ENCODE measurements at regions not wholly inside any gene's neighbourhood (a gene's known extent, or its start where the extent isn't known, plus 50 kb on each side); places are given as distances from the start of the nearest gene placed in this dataset.

DNA sequence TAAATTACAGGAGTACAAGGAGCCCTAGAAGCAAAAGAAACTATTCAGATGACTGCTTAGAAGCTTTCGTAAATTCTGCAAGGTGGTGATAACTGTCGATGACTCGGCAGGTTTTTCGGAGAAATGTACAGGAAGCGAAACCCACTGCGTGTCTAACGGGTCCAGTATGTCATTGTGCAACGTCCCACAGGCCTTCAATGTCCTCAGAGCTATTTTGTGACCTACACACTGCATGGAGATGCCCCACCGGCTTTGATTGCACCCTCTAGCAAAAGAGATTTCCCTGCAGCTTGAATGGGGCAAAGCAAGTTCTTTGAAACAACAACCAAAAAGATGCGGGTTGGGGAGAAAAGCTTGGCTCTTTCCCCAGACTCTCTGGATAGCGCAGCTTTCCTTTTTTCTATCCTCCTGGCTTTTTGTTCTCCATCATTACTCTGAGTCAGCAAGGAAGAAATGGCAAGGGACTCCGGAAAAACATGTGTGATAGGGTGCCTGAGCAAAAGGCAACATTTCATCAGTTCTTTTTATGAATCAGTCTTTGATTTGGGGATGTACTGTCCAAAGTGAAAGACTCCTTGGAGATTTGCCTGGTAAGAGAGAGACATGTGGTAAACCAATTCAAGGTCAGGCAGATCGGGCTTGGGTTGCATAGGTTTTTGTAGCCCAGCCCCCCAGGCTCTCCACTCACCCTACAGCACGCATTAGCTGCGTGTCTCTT lies 112.0 kb upstream of the TBL1X start:
- TF ChIP-seq POLR2A (IDR thresholded peaks at IDR 0.05) (no peak), CTCF (IDR thresholded peaks at IDR 0.05) (no peak)
